ENCODE measurements at regions not wholly inside any gene's neighbourhood (a gene's known extent, or its start where the extent isn't known, plus 50 kb on each side); places are given as distances from the start of the nearest gene placed in this dataset.
"Not testable (repeated sequence)": the region's sequence is repeated elsewhere in the genome, so short reads cannot be mapped to it uniquely, and the experiment has no call there.

- no peak overlapping the region for H3K4me3 ChIP-seq
- intact Hi-C loops (cut with DNase I), result no loop called here
- TF ChIP-seq CTCF (IDR thresholded peaks at IDR 0.05), result no peak
- ATAC-seq (no peak), DNase-seq (no peak)
- peaks cover 13% of the 10 kb centered on the region for H3K4me1 ChIP-seq
- 79 to 83% (median 81%) methylated on average over 6 of the region's 6 CpGs for WGBS, 3 donors
- H3K27ac ChIP-seq, result no peak overlapping the region
- H3K9me3 ChIP-seq, result no peaks in the 10 kb centered on the region
- H3K27me3 ChIP-seq (ENCODE audit: insufficient read depth in 3 of 3, low read length in 2 of 3), result no peaks in the 10 kb centered on the region
- no peaks in the 10 kb centered on the region for H3K36me3 ChIP-seq (ENCODE audit: insufficient read depth in 1 of 2, low read depth in 1 of 2)
Observed at GRCh38 chr20:50453533-50454244, 56.5 kb upstream of the PTPN1 start.

- 95% methylated on average over 4 to 5 of the region's 5 CpGs for WGBS, 3 donors
- H3K27ac ChIP-seq; ATAC-seq; DNase-seq; H3K27me3 ChIP-seq (ENCODE audit: insufficient read depth in 3 of 3, low read length in 2 of 3); intact Hi-C loops (cut with DNase I); H3K4me3 ChIP-seq; H3K36me3 ChIP-seq (ENCODE audit: insufficient read depth in 1 of 2, low read depth in 1 of 2); H3K9me3 ChIP-seq: not testable (repeated sequence)
- H3K4me1 ChIP-seq, result peaks cover 13% of the 10 kb centered on the region
Observed at GRCh38 chr20:50455245-50455644, 54.9 kb upstream of the PTPN1 start.

GRCh38 chr20:50455656-50456451 is 54.3 kb upstream of the PTPN1 start:
- no peak for TF ChIP-seq CTCF (IDR thresholded peaks at IDR 0.05)
- Histone ChIP-seq H3K27me3 (ENCODE audit: insufficient read depth in 3 of 3, low read length in 2 of 3) (no peaks in the 10 kb centered on the region), H3K36me3 (ENCODE audit: insufficient read depth in 1 of 2, low read depth in 1 of 2) (no peaks in the 10 kb centered on the region), H3K4me3 (no peak overlapping the region), H3K9me3 (no peaks in the 10 kb centered on the region), H3K4me1 (peaks cover 8% of the 10 kb centered on the region), H3K27ac (no peak overlapping the region)
- WGBS, 3 donors, result 72 to 84% (median 75%) methylated on average over 19 of the region's 19 CpGs
- intact Hi-C loops (cut with DNase I), result no loop called here
- ATAC-seq (no peak), DNase-seq (no peak)

GRCh38 chr20:50456452-50457324 is 53.5 kb upstream of the PTPN1 start:
- intact Hi-C loops (cut with DNase I), result no loop called here
- no peak for TF ChIP-seq CTCF (IDR thresholded peaks at IDR 0.05)
- DNase-seq (no peak), ATAC-seq (no peak)
- H3K4me3 ChIP-seq, result no peak overlapping the region
- H3K9me3 ChIP-seq, result no peaks in the 10 kb centered on the region
- H3K27me3 ChIP-seq (ENCODE audit: insufficient read depth in 3 of 3, low read length in 2 of 3), result no peaks in the 10 kb centered on the region
- H3K36me3 ChIP-seq (ENCODE audit: insufficient read depth in 1 of 2, low read depth in 1 of 2), result no peaks in the 10 kb centered on the region
- no peak overlapping the region for H3K27ac ChIP-seq
- H3K4me1 ChIP-seq, result peaks cover under 1% of the 10 kb centered on the region
- 79 to 90% (median 85%) methylated on average over 8 of the region's 8 CpGs for WGBS, 3 donors
